ENCODE measurements at regions not wholly inside any gene's neighbourhood (a gene's known extent, or its start where the extent isn't known, plus 50 kb on each side); places are given as distances from the start of the nearest gene placed in this dataset.

- Histone ChIP-seq H3K4me3 (ENCODE audit: low read depth in 2 of 2, low read length in 1 of 2) (no peak overlapping the region), H3K36me3 (replicated peaks in 1 of 2; ENCODE audit: control insufficient read depth in 1 of 2, insufficient read depth in 2 of 2, low read length in 1 of 2) (no peaks in the 10 kb centered on the region), H3K9me2 (no peaks in the 10 kb centered on the region), H3K27me3 (ENCODE audit: insufficient read depth) (no peaks in the 10 kb centered on the region), H3K4me2 (no peak overlapping the region), H3K27ac (ENCODE audit: low read depth in 2 of 2, low read length in 1 of 2) (no peak overlapping the region), H3K79me2 (ENCODE audit: insufficient read depth) (no peaks in the 10 kb centered on the region), H4K20me1 (ENCODE audit: insufficient read depth) (no peaks in the 10 kb centered on the region), H2AFZ (ENCODE audit: low read depth) (no peak overlapping the region), H3K4me1 (ENCODE audit: control insufficient read depth in 1 of 2, insufficient read depth in 2 of 2, low read depth in 1 of 2, low read length in 1 of 2) (peaks cover 0 to 11% of the 10 kb centered on the region in 2 experiments; a peak in 1 of 4 replicates), H3K9me3 (no peaks in the 10 kb centered on the region), H3K9ac (no peak overlapping the region), H3F3A (replicated peaks; ENCODE audit: insufficient read depth) (no peaks in the 10 kb centered on the region)
- no peak for TF ChIP-seq GABPA (IDR thresholded peaks at IDR 0.05; ENCODE audit: low read depth)
- TF ChIP-seq EZH2phosphoT487 (IDR thresholded peaks at IDR 0.05; ENCODE audit: borderline replicate concordance, low read depth): no peak
- TF ChIP-seq EP300 (IDR thresholded peaks at IDR 0.05; ENCODE audit: borderline replicate concordance in 1 of 2, low read depth in 1 of 2, low read length in 1 of 2): no peak
- TF ChIP-seq GATA2 (CRISPR knock-in tag; IDR thresholded peaks at IDR 0.05): no peak
- TF ChIP-seq SMC3 (IDR thresholded peaks at IDR 0.05; ENCODE audit: low read depth, low read length): no peak
- no peak for TF ChIP-seq USF2 (IDR thresholded peaks at IDR 0.05; ENCODE audit: borderline replicate concordance, low read depth, low read length)
- no peak for TF ChIP-seq PBX3 (IDR thresholded peaks at IDR 0.05)
- TF ChIP-seq MEF2A (IDR thresholded peaks at IDR 0.05; ENCODE audit: borderline replicate concordance, low read depth): no peak
- TF ChIP-seq RXRA (IDR thresholded peaks at IDR 0.05; ENCODE audit: borderline replicate concordance, low read depth): no peak
- no peak for TF ChIP-seq RCOR1 (IDR thresholded peaks at IDR 0.05; ENCODE audit: low read length)
- TF ChIP-seq ELF1 (IDR thresholded peaks at IDR 0.05): no peak
- TF ChIP-seq FOXM1 (IDR thresholded peaks at IDR 0.05; ENCODE audit: low read depth): no peak
- TF ChIP-seq YY1 (IDR thresholded peaks at IDR 0.05; ENCODE audit: low read depth): no peak
- WGBS (ENCODE audit: low lambda C conversion rate): 76% methylated on average over 10 of the region's 10 CpGs
- no peak for DNase-seq
- POLR2A ChIA-PET: no interaction called here
- CTCF ChIA-PET: interaction anchor here (1.0 to 1.2 kb wide), 2 partner anchors 11 to 58 kb away, joined by 3 read pairs; no protein-coding TSS in a partner anchor
These were observed 143.7 kb downstream of the ASB1 start for GRCh38 chr2:238570391-238570790.

- Histone ChIP-seq H2AFZ (ENCODE audit: low read depth) (no peak overlapping the region), H3K79me2 (ENCODE audit: insufficient read depth) (no peaks in the 10 kb centered on the region), H3K4me1 (ENCODE audit: control insufficient read depth in 1 of 2, insufficient read depth in 2 of 2, low read depth in 1 of 2, low read length in 1 of 2) (peaks cover 0 to 11% of the 10 kb centered on the region in 2 experiments; a peak in 1 of 4 replicates), H3K9me2 (no peaks in the 10 kb centered on the region), H3K9me3 (no peaks in the 10 kb centered on the region), H3K9ac (no peak overlapping the region), H3F3A (replicated peaks; ENCODE audit: insufficient read depth) (no peaks in the 10 kb centered on the region), H3K27me3 (ENCODE audit: insufficient read depth) (no peaks in the 10 kb centered on the region), H3K36me3 (replicated peaks in 1 of 2; ENCODE audit: control insufficient read depth in 1 of 2, insufficient read depth in 2 of 2, low read length in 1 of 2) (no peaks in the 10 kb centered on the region), H3K4me2 (no peak overlapping the region), H3K4me3 (ENCODE audit: low read depth in 2 of 2, low read length in 1 of 2) (no peak overlapping the region), H3K27ac (ENCODE audit: low read depth in 2 of 2, low read length in 1 of 2) (no peak overlapping the region), H4K20me1 (ENCODE audit: insufficient read depth) (no peaks in the 10 kb centered on the region)
- CTCF ChIA-PET: interaction anchor here (1.0 to 1.2 kb wide), 2 partner anchors 12 to 58 kb away, joined by 3 read pairs; no protein-coding TSS in a partner anchor
- DNase-seq: no peak
- WGBS (ENCODE audit: low lambda C conversion rate): 84% methylated on average over 16 of the region's 17 CpGs
- POLR2A ChIA-PET: no interaction called here
- no peak for TF ChIP-seq TAF1 (IDR thresholded peaks at IDR 0.05; ENCODE audit: borderline replicate concordance, low read depth, low read length)
- no peak for TF ChIP-seq RAD21 (IDR thresholded peaks at IDR 0.05; ENCODE audit: low read length)
- TF ChIP-seq NFIC (IDR thresholded peaks at IDR 0.05; ENCODE audit: borderline replicate concordance): no peak
- no peak for TF ChIP-seq YY1 (IDR thresholded peaks at IDR 0.05; ENCODE audit: low read depth)
- no peak for TF ChIP-seq REST (IDR thresholded peaks at IDR 0.05; ENCODE audit: low read depth, low read length)
- TF ChIP-seq SIN3A (IDR thresholded peaks at IDR 0.05; ENCODE audit: borderline replicate concordance, low read depth, low read length): no peak
- TF ChIP-seq RCOR1 (IDR thresholded peaks at IDR 0.05; ENCODE audit: low read length): no peak
- no peak for TF ChIP-seq GATA2 (CRISPR knock-in tag; IDR thresholded peaks at IDR 0.05)
- TF ChIP-seq RFX5 (IDR thresholded peaks at IDR 0.05; ENCODE audit: low read length): no peak
- no peak for TF ChIP-seq USF2 (IDR thresholded peaks at IDR 0.05; ENCODE audit: borderline replicate concordance, low read depth, low read length)
- TF ChIP-seq ZBTB33 (IDR thresholded peaks at IDR 0.05; ENCODE audit: borderline replicate concordance, low read depth): no peak
- TF ChIP-seq GABPA (IDR thresholded peaks at IDR 0.05; ENCODE audit: low read depth): no peak
These were observed 144.2 kb downstream of the ASB1 start for GRCh38 chr2:238570926-238571325.

All from SK-N-SH (cell line).